Gastrocnemius medialis (tissue), 4 donors: ENCODE measurements at regions not wholly inside any gene's neighbourhood (a gene's known extent, or its start where the extent isn't known, plus 50 kb on each side); places are given as distances from the start of the nearest gene placed in this dataset.

Source experiments
- CTCF ChIP-seq, 5 experiments: fragments of 450-650 bp in 3 of 5; fragments of 200-600 bp in 2 of 5; sonication (generic) in 2 of 5; IDR thresholded peaks in 4 of 5; conservative IDR thresholded peaks in 1 of 5; 1 replicate in 4 of 5; 2 replicates in 1 of 5; pipeline ENCODE4 v1.5.1; 2016 to 2019; ENCODE audit warnings: antibody characterized with exemption in 5 of 5, mild to moderate bottlenecking in 3 of 5, moderate library complexity in 3 of 5
- POLR2A ChIP-seq, 2 donors: fragments of 450-650 bp; IDR thresholded peaks; one replicate each; pipeline ENCODE4 v1.6.1; 2017; ENCODE audit warnings: antibody characterized with exemption in 2 of 2, mild to moderate bottlenecking in 2 of 2, moderate library complexity in 2 of 2

- TF ChIP-seq CTCF (IDR thresholded peaks at IDR 0.05 in 4 of 5, conservative IDR thresholded peaks at IDR 0.05 in 1 of 5) = no peak
- TF ChIP-seq POLR2A (IDR thresholded peaks at IDR 0.05) = no peak
Observed at GRCh38 chr20:40908309-40908708, 120.3 kb upstream of the TOP1 start.
